HG03520 (cell line): ENCODE measurements at regions not wholly inside any gene's neighbourhood (a gene's known extent, or its start where the extent isn't known, plus 50 kb on each side); places are given as distances from the start of the nearest gene placed in this dataset.
"Not testable (repeated sequence)": the region's sequence is repeated elsewhere in the genome, so short reads cannot be mapped to it uniquely, and the experiment has no call there.

Experiments used
- ATAC-seq: cut with Tn5 transposase; IDR thresholded peaks from one replicate; pipeline ENCODE4 v1.9.1; 2021; ENCODE audit warnings: mild to moderate bottlenecking, moderate library complexity; ENCODE audit not compliant: unreplicated experiment

DNA sequence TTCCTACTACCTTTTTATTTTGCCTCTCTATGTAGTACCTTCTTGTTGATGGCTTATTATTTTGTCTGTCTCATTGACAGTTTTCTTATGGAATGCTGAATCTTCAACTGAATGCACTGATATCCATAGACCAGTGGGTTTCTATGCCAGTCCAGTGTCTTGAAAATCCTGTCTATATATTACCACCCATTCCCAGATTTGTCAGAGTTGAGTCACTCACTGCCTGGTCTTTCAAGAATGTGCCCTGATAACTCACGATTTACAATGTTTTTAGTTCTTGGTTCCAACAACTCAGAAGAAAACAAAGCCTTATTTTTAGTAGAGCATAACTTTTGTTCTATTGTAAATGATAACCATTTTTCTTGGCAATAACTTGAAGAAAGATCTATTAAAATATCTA, 606.0 kb upstream of the PITX2 start:
- ATAC-seq, result no peak

DNA sequence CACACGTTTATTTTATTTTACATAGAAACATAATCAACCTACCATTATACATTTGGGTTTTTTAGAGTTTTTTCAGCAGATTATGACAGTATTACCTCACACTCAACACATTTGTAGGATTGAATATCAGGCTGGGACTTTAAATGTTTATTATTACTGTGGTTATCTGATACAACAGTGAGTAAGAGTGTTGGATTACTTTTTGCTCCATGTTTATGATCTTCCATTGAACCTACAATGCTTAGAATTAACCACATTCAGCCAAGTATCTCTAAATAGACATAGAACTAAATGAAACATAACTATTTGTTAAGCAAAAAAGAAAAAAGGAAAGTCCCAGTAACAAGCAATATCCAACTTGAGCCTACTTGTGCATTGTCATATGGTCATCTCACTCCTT, 607.4 kb upstream of the PITX2 start:
- no peak for ATAC-seq

DNA sequence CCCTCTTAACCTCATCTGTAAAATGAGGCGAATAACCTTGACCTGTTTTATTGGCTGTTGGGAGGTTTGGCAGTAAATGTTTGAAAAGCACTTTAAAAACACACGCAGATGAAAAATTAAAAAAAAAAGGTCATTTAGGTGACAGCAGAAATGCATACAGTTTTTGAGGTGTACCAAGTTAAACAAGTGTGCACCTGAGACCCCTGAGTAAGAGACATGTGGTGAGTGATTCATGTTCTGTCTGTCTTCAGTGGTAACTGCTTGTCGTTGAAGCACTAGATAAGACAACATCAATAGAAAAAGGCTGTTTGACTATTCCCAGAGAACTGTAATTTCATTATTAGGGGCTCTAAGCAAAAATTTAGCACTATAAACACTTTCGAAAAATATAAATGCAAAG, 608.4 kb upstream of the PITX2 start:
- ATAC-seq, result no peak

DNA sequence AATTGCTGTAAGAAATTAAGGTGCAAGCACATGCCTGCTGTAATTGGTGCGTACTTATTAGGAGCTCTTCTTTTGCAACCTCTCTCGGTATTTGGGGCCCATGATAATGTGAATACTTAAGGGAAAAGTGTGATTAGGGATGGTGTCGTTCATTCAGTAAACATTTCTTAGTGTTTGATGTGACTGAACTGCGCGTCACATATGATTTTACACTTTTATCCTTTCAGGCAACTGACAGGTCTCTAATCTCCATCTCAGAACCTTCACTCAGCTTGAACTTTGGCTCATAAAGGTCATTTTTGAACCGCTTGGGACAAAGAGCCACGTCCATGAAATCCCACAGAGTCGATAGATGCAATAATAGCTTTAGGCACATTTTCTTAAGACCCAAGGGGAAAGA, 612.1 kb upstream of the PITX2 start:
- no peak for ATAC-seq

DNA sequence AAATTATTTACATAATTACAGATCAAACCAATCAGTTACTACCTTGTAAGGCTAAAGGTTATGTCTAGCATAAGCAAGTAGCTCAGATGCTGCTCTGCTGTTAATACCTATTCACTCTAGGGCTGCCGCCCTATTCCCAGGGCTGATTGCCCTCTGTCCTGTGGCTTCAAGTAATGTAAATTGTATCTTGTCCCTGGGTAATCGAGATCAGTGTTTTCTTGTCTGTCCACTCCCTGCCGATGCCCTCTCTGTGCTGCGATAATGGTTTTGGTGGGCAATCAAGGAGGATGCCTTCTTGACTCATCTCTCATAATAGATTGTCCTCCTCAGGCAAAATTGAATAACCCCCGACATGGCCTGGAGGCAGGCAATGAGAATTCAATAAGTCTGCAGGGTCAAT, 641.0 kb upstream of the PITX2 start:
- no peak for ATAC-seq

DNA sequence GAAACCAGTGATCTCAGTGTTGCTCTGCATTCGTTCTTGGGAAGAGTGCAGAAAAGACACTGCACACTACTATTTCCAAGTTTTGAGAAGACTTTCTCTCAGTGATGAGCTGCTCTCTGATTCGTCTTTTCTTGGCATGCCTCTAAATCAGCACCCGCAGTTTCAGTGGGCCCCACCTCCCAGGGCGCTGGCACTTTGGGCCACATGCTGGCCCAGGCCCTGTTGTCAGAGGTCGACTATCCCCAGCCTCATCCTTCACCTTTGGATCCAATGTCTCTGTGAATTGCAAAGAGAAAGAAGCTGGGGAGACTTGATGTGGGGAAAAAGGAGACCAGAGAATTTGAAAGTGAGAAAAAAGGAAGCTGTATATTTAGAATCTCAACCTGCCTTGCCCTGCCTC, 644.1 kb upstream of the PITX2 start:
- no peak for ATAC-seq

DNA sequence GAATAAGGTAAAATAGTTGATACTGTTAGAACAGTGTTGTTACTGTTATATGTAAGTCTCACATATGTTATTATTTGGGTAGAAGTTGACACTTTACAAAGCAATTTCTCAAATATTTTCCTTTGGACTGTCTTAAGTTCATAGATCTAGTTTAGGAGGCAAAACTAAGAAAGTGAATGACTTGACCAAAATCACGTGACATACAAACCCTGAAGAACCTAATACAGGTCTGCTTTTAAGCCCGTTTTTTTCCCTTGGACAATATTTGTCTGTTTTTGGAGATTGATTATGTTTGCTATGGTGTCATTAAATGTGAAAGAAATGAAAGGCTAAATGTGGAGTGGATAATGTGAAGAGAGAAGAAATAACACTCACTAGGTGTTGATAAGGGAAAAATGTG, 644.9 kb upstream of the PITX2 start:
- ATAC-seq, result no peak

DNA sequence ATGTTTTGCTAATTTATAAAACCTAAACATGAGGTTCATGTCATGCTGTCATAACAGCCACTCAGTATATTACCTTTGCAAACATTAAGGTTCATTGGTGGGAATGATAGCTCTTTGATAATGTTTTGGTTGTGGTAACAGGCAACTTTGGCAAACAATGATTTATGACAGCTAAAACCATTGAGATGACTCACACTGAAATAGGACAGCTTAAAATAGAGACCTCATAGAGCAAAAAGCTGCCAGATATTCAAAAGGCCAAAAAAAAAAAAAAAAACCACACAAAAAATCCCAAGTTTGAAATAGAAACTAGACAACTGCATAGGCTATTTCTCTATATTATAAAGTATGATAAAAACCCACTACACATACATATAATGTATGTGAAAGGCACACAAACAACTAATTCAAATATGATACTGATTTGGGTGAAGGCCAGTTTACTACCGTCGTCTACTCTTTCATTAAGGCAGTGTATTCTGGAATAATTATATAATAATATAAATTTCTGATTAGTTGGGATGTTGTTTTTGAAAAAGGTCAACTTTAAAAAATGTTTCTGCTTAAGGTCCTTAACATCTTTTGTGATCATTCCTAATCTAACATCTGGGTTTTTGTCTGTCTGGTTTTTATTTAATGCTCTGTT, 646.0 kb upstream of the PITX2 start:
- ATAC-seq, result peak; percentile 86

DNA sequence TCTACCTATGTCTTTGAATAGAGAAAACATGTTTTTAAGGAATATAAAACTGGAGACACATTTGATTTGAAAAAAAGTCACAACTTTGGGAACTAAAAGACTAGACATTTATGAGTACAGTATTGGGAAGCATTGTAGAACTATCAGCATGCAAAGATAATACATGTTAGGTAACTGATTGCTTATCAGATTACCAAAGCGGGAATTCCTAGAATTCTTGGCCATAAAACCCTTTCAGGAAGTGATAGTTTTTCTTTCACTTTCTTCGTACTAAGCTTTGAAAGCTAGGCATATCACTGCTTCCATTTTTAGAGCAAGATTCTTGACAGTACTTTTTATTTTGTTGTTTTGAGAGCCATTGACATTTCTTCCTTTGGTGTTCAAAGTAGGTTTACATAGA, 646.6 kb upstream of the PITX2 start:
- ATAC-seq, result no peak

DNA sequence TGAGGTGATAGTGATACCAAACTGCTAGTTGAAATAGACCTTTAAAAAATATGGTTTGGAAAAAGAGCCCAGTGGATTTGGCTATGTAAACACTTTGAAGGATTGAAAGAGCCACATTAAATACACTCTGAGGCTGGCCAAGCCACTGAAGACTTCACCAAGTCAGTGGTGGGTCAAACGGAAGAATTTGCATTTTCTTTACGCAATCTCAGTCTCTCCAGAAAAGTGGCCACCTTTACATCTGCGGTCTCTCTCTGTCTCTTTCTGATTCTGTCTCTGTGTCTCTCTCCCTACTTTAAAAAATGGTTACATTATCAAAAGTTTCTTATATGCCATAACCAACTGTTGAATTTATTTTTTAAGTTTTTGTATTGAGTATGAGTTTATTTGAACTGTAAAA, 651.2 kb upstream of the PITX2 start:
- no peak for ATAC-seq

DNA sequence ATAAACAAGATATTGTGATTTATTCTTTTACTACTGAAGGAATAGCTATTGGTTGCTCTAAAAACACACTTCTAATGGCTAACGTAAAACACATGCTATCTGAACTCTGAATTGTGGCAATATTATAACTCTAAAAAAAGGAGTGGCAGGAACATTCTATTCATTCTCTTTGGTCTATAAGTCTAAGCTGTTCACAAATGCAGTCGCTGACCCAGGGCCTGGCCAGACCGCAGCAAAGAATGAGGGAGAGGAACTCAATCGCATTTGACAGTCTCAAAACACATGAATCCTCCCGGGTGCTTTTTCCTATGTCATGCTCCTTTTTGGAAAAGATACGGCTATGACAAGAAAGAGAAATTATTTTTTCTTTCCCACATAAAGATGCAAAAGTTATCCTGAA, 651.6 kb upstream of the PITX2 start:
- ATAC-seq, result no peak

DNA sequence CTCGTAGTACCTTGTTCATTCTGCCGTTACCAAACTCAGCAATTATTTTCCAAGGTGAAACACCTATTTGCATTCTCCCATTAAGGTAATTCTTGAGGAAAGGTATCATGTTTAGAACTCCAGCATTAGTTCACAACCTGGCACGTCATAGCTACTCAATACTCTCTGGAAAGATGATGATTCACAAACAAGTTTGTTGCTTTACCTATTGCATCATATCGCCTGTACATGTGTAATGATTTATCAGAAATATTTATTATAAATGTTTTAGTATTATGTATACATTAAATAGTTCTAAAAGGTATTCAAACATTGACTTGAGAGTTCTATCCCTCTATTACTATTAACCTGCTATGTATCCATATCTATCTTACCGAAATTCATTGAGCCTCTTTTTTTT, 658.3 kb upstream of the PITX2 start:
- no peak for ATAC-seq

DNA sequence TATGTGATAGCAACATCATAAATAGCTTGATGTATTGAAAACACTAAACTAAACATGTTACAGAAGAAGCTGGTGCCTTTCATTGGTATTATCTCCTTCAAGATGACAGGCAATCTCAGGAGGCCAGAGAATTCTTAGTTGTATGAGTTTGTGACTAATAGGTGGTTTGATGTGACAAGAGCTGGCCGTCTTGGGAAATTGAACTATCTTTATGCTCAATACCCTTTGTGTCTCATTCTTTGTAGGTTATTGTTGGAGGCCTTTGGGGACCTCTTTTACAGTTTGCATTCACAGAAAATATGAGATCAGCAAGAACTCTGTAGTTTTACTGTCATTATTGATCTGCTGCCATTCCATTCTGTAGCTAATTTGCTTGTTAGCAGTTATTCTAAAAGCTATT, 659.2 kb upstream of the PITX2 start:
- ATAC-seq, result no peak

DNA sequence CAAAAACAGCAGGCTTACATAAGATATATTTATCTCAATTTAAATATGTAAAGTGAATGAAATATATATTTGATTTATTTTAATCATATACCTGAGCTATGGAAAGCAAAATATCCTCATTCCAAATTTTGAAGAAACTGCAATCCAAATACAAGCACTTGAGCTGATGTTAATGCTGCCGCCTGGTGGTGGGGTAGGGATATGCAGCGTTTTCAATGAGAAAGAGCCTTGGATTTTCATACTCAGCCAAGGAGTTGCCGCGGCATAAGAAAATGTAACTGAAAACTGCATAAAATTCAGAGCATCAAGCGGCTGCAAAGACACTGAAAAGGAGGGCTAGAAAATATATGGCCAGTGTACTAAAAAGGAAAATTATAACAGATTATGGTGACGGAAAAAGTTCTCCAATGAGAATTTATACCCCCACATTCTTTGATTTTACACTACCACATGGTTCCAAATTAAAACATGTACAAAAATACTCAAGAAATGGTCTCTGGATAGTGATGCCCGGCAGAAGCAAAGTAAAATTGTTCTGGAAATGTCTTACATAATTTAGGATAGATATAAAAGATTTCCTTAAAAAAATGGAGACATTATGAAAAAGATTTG, 660.3 kb upstream of the PITX2 start:
- no peak for ATAC-seq

DNA sequence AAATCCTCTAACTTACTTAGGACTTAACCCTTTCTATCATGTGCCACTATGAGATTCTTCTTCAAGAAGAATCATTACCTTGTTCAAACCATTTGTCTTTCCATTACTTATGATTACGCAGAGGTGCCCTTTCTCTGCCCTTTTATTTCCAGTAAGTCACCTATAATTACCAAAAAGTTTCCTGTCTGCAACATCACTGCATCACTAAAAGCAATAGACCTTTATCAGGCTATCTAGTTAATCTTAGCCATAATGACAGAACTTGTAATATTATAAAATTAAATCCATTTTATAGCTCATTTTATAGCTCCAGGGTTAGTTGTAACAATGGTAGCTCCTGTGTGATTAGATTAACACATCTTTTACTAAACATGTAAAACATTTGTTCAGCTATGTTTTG, 673.6 kb upstream of the PITX2 start:
- no peak for ATAC-seq

DNA sequence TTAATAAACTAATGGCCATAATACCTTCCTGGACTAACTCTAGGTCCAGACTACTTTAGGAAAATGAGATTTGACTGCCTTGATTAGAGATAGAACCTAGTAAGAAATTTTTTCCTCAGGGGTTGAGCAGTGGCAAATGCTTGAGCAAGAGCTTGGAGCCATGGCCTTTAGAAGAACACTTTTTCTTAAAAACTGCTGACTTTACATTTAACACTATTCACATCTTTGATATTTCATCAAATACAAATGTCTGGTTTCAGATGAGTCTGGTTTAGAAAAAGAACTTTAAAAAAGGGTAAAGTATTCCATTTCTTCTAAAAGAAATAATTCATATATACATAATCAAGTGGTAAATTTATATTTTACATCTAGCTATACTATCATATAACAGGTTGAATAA, 680.9 kb upstream of the PITX2 start:
- ATAC-seq, result no peak

DNA sequence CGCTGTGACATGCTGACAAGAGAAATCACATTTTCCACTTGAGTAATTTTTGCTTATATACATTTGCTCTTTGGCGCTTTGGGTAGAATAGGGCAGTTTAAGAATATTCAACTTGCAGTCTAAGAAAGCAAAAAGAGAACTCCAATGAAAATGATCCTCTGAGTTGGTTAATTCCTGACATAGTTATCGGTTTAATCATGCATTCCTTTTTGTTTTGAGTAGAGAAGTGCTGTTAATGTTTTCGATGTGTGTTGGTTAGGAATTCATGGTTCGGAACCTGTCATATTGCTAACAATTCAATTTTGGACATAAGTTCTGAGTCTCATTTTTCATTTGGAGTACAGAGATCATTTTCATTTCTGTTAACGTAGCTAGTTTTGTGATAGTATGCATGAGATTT, 700.6 kb upstream of the PITX2 start:
- ATAC-seq, result no peak

DNA sequence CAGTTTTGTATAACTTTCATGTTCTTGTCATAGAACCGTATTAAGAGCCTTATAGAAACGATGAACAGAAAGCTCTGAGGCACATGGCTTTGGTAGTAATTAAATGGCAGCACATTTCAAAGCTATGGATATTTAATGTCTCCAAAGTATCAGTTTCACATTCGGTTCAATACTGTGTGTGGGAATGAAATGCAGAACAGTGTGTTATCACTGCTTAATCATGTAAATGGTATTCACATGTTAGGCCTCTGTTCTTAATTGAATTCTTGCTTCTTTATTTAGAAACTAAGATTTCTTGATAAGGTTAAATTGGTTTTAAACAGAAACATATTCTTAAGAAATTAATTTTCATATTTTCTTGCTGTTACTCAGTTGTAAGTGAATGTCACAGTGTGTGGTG, 701.0 kb upstream of the PITX2 start:
- no peak for ATAC-seq

DNA sequence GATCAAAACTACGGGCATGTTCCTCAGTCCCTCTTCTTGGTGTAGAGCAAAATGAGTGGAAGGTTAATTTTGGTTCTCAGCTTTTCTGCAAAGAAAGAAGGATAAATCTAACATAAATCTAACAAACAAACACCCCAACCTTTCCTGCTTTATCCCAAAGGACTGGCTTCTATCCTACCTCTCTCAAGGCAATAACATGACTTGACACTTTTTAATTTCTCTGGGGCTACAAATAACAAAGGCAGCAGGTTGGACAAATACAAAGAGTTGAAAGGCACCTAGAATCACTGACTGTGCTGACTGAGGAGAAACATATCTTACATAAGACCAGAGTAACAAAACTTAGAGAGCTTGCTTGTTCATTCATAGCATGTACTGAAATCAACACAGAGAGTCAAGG, 703.6 kb upstream of the PITX2 start:
- ATAC-seq, result no peak

DNA sequence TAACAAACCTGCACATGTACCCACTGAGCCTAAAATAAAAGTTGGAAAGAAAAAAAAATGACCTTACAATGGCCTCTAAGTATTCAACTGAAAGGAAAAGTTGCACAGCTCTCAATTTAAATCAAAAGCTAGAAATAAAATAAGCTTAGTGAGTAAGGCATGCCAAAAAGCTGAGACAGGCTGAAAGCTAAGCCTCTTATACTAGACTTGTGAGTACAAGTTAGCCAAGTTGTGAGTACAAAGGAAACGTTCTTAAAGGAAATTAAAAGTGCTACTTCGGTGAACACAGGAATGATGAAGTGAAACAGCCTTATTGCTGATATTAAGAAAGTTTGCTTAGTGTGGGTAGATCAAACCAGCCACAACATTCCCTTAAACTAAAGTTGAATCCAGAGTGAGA, 707.9 kb upstream of the PITX2 start:
- ATAC-seq, result no peak

DNA sequence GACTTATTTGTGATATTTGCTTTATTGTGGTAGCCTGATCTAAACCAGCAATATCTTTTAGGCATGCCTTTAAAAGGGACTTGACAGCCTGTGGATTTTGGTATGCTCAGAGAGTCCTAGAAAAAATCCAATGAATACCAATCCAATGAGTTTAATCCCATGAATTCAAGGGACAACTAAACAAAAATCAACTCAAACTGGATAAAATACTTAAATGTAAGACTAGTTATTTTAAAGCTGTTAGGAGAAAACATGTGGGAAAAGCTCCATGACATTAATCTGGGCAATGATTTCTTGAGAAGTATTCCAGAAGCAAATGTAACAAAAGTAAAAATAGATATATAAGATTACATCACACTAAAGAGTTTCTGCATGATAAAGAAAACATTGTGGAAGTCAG, 711.5 kb upstream of the PITX2 start:
- ATAC-seq, result no peak

DNA sequence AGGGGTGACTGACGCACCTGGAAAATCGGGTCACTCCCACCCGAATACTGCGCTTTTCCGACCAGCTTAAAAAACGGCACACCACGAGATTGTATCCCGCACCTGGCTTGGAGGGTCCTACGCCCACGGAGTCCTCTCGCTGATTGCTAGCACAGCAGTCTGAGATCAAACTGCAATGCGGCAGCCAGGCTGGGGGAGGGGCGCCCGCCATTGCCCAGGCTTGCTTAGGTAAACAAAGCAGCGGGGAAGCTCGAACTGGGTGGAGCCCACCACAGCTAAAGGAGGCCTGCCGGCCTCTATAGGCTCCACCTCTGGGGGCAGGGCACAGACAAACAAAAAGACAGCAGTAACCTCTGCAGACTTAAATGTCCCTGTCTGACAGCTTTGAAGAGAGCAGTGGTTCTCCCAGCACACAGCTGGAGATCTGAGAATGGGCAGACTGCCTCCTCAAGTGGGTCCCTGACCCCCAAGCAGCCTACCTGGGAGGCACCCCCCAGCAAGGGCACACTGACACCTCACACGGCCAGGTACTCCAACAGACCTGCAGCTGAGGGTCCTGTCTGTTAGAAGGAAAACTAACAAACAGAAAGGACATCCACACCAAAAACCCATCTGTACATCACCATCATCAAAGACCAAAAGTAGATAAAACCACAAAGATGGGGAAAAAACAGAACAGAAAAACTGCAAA, 714.5 kb upstream of the PITX2 start:
- ATAC-seq, result not testable (repeated sequence)

DNA sequence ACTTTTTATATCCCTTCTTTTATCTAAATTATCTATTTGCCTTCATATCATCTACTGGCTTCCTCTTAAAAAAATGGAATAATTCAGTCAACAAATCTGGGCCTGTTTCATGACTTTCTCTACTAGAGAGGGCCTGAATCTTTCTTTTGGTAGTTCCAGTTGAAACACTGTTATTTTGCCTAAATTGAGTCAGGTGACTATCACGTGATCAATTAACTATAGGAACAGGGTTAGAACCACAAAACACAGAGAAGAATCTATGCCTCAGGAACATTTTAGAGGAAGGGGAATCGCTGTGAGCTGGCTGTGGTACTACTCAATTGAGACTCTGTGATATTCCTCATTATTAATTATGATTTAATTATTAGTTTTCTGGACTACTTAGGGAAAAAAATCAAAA, 736.7 kb upstream of the PITX2 start:
- ATAC-seq, result no peak
